Transverse colon (tissue), 4 donors: ENCODE measurements at regions not wholly inside any gene's neighbourhood (a gene's known extent, or its start where the extent isn't known, plus 50 kb on each side); places are given as distances from the start of the nearest gene placed in this dataset.

Source experiments
- DNase-seq: peaks from one replicate; pipeline ENCODE4 v3.0.0-alpha.2; 2019
- H3K27ac ChIP-seq, 4 donors: fragments of 200-600 bp; sonication (generic); 2 replicates each; pipeline ENCODE4 v1.5.1; 2016 to 2018; ENCODE audit warnings: inconsistent platforms in 4 of 4
- H3K27me3 ChIP-seq: fragments of 200-600 bp; sonication (generic); 2 replicates; pipeline ENCODE4 v1.5.1; 2017; ENCODE audit warnings: inconsistent platforms
- H3K36me3 ChIP-seq, 4 donors: fragments of 200-600 bp; sonication (generic); 2 replicates each; pipeline ENCODE4 v1.5.1; 2017 to 2019; ENCODE audit warnings: inconsistent platforms in 4 of 4
- H3K4me1 ChIP-seq, 4 donors: fragments of 200-600 bp; sonication (generic); 2 replicates each; pipeline ENCODE4 v1.5.1; 2017 to 2020; ENCODE audit warnings: inconsistent platforms in 4 of 4
- H3K4me3 ChIP-seq, 4 donors: fragments of 200-600 bp; sonication (generic); 1 replicate in 1 of 4; 2 replicates in 3 of 4; pipeline versions ENCODE4 v1.5.1 to v1.6.1; 2017 to 2019; ENCODE audit warnings: inconsistent platforms in 4 of 4
- H3K9me3 ChIP-seq, 2 donors: fragments of 200-600 bp; sonication (generic); 2 replicates each; pipeline ENCODE4 v1.5.1; 2017 to 2019; ENCODE audit warnings: inconsistent platforms in 2 of 2
- EP300 ChIP-seq: sonication (generic); formaldehyde crosslinking; IDR thresholded peaks from one replicate; pipeline ENCODE4 v1.6.1; 2017; ENCODE audit warnings: antibody characterized with exemption, low read depth
- POLR2A ChIP-seq: fragments of 450-650 bp; IDR thresholded peaks from one replicate; pipeline ENCODE4 v1.6.1; 2016; ENCODE audit warnings: antibody characterized with exemption, mild to moderate bottlenecking, moderate library complexity
- POLR2AphosphoS5 ChIP-seq, 3 donors: sonication (generic); formaldehyde crosslinking; IDR thresholded peaks; one replicate each; pipeline ENCODE4 v1.6.1; 2016; ENCODE audit warnings: antibody characterized with exemption in 3 of 3
- WGBS, 2 donors: methylation state at CpG; one replicate each; pipeline ENCODE4 v1.1.5; 2018; ENCODE audit warnings: low coverage in 1 of 2; 5-methylcytosine and 5-hydroxymethylcytosine counted together
- in situ Hi-C, 4 donors: fragments of 200-750 bp; cut with MboI; loops; one replicate each; pipeline versions ENCODE4 v1.15.0 to v1.15.1; 2017; ENCODE audit warnings: low sequenced_read_pairs in 3 of 4, low pct_ligation_motif_present in 1 of 4, low pct_unique_long_range_greater_than_20kb in 1 of 4
- intact Hi-C: fragments of 100-400 bp; cut with DNase I; formaldehyde crosslinking; loops from one replicate; pipeline ENCODE4 v1.15.1; 2023; ENCODE audit warnings: low total_unique reads
- TF ChIP-seq, protein P1 (sequence below), 5 experiments: fragments of 200-600 bp in 3 of 5; fragments of 450-650 bp in 2 of 5; sonication (generic) in 3 of 5; IDR thresholded peaks; 1 replicate in 2 of 5; 2 replicates in 3 of 5; pipeline ENCODE4 v1.5.1; 2016 to 2017; ENCODE audit warnings: antibody characterized with exemption in 5 of 5, inconsistent platforms in 3 of 5, mild to moderate bottlenecking in 2 of 5, moderate library complexity in 1 of 5

DNA sequence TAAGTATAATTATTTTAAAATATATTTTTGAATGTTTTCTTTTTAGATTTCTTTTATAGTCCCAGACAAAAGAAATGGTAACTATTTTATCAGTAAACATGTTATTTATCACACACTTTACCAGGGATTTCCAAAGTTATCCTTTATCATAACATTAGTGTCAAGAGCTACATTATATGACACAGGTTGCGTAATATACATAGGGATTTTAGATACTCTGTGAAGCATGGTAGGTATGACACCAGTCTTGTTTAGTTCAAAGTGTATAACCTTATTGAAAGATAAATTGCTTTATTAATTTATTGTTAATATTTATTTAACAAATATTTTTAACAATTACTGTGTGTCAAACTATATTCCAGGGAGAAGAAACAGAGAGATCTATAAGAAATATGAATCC, 163.3 kb upstream of the PABPC4L start:
- no peaks in the 10 kb centered on the region for H3K9me3 ChIP-seq
- no peak overlapping the region for H3K27ac ChIP-seq
- DNase-seq = no peak
- H3K4me1 ChIP-seq = no peaks in the 10 kb centered on the region
- no peaks in the 10 kb centered on the region for H3K27me3 ChIP-seq
- intact Hi-C loops = no loop called here
- no peaks in the 10 kb centered on the region for H3K36me3 ChIP-seq
- no peak for TF ChIP-seq EP300
- TF ChIP-seq POLR2AphosphoS5 (IDR thresholded peaks at IDR 0.05) = no peak
- in situ Hi-C loops = no loop called here
- WGBS, 2 donors = 85 to 100% methylated on average over 1 of the region's 1 CpG
- no peak overlapping the region for H3K4me3 ChIP-seq

DNA sequence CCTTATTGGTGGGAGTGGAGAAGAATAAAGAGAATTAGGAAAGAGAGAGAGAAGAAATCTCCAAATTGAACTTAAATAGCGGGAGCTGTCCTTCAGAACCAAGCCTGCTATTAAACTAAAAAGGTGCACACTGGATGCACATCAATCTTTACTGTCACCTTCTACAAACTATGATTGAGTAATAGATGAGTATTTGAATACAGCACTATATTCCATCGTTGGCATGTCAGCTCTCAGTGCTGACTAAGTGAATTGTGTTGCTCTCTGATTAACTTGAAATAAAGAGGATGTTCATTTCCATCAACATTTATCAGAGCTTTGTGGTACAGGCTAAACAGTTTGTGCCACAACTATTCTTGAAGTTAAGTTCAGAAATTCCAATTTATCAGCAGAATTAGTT, 143.7 kb upstream of the PABPC4L start:
- DNase-seq = no peak
- no peak for TF ChIP-seq POLR2A
- TF ChIP-seq, protein P1, sequence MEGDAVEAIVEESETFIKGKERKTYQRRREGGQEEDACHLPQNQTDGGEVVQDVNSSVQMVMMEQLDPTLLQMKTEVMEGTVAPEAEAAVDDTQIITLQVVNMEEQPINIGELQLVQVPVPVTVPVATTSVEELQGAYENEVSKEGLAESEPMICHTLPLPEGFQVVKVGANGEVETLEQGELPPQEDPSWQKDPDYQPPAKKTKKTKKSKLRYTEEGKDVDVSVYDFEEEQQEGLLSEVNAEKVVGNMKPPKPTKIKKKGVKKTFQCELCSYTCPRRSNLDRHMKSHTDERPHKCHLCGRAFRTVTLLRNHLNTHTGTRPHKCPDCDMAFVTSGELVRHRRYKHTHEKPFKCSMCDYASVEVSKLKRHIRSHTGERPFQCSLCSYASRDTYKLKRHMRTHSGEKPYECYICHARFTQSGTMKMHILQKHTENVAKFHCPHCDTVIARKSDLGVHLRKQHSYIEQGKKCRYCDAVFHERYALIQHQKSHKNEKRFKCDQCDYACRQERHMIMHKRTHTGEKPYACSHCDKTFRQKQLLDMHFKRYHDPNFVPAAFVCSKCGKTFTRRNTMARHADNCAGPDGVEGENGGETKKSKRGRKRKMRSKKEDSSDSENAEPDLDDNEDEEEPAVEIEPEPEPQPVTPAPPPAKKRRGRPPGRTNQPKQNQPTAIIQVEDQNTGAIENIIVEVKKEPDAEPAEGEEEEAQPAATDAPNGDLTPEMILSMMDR (IDR thresholded peaks at IDR 0.05) = no peak
- no peak for TF ChIP-seq POLR2AphosphoS5 (IDR thresholded peaks at IDR 0.05)
- TF ChIP-seq EP300 = no peak

DNA sequence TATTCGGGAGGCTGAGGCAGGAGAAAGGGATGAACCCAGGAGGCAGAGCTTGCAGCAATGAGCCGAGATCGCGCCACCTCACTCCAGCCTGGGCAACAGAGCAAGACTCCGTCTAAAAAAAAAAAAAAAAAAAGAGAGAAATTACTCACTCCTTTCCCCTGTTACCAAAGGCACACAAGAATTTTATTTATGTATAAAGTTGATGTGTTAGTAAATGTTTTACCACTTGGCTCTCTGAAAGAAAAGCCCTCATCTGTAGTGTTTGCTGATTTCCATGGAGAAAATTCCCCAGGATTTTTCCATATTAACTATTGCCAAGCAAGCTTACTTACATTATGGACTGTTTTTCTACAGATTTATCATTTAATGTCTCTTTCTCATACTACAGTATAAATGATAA, 142.1 kb upstream of the PABPC4L start:
- Histone ChIP-seq H3K27me3 (no peaks in the 10 kb centered on the region), H3K9me3 (no peaks in the 10 kb centered on the region), H3K4me3 (no peak overlapping the region), H3K4me1 (no peaks in the 10 kb centered on the region), H3K36me3 (no peaks in the 10 kb centered on the region), H3K27ac (no peak overlapping the region)
- in situ Hi-C loops (no loop called here), intact Hi-C loops (no loop called here)
- no peak for TF ChIP-seq POLR2A
- no peak for TF ChIP-seq EP300
- TF ChIP-seq POLR2AphosphoS5 (IDR thresholded peaks at IDR 0.05) = no peak
- TF ChIP-seq, protein P1 (IDR thresholded peaks at IDR 0.05) = no peak
- no peak for DNase-seq
- 75 to 90% methylated on average over 5 of the region's 5 CpGs for WGBS, 2 donors

More for the DNA sequence above, 143.7 kb upstream of the PABPC4L start:
- intact Hi-C loops (no loop called here), in situ Hi-C loops (no loop called here)
- Histone ChIP-seq H3K4me1 (no peaks in the 10 kb centered on the region), H3K4me3 (no peak overlapping the region), H3K27me3 (no peaks in the 10 kb centered on the region), H3K36me3 (no peaks in the 10 kb centered on the region), H3K27ac (no peak overlapping the region), H3K9me3 (no peaks in the 10 kb centered on the region)
- WGBS, 2 donors = 57 to 62% methylated on average over 2 of the region's 2 CpGs

DNA sequence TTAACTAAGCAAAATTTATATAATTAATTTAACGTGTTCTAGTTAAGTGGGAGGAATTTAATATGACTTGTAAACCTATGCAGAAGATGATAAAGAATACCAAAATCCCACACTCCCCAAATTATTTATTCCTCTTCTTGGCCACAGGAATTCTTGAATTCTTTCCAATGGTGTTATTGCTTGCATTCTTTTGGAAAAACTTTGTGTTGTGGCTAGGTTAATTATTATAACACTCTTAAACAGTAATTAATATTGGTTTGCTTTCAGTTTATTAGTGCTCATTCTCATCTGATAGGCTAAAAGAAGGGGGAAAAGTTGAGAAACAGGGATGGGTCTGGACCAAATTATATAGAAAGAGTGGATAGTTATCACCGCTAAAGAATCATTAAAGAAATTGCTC, 141.5 kb upstream of the PABPC4L start:
- Histone ChIP-seq H3K4me1 (no peaks in the 10 kb centered on the region), H3K27ac (no peak overlapping the region), H3K36me3 (no peaks in the 10 kb centered on the region), H3K4me3 (no peak overlapping the region), H3K27me3 (no peaks in the 10 kb centered on the region), H3K9me3 (no peaks in the 10 kb centered on the region)
- intact Hi-C loops = no loop called here
- 0 to 36% methylated on average over 2 of the region's 2 CpGs for WGBS, 2 donors
- DNase-seq = no peak
- in situ Hi-C loops = no loop called here
- TF ChIP-seq POLR2A (no peak), EP300 (no peak), POLR2AphosphoS5 (IDR thresholded peaks at IDR 0.05) (no peak)
- TF ChIP-seq, protein P1 (IDR thresholded peaks at IDR 0.05) = no peak

DNA sequence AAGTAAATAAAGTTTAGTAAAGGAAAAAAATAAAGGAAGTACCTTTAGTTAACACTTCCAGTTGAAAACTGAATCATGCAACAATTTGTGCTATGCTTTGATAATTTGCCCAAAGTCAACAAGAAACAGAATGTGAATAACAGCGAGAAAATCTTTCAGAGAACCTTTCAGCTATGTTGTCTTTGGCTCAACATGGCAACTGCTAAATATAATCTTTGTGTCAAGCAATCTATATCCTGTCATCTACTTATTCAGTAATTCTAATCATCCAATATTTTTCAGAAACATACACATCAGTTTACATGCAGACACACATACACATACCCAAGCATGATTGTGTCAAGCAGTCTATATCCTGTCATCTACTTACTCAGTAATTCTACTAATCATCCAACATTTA, 136.0 kb upstream of the PABPC4L start:
- DNase-seq = no peak
- H3K27ac ChIP-seq = no peak overlapping the region
- TF ChIP-seq POLR2A (no peak), EP300 (no peak), POLR2AphosphoS5 (IDR thresholded peaks at IDR 0.05) (no peak)
- TF ChIP-seq, protein P1 (IDR thresholded peaks at IDR 0.05) = no peak
- H3K9me3 ChIP-seq = no peaks in the 10 kb centered on the region
- in situ Hi-C loops (no loop called here), intact Hi-C loops (no loop called here)
- H3K36me3 ChIP-seq = no peaks in the 10 kb centered on the region
- 50 to 62% methylated on average over 1 of the region's 1 CpG for WGBS, 2 donors
- no peaks in the 10 kb centered on the region for H3K27me3 ChIP-seq
- no peaks in the 10 kb centered on the region for H3K4me1 ChIP-seq
- no peak overlapping the region for H3K4me3 ChIP-seq
